ENCODE measurements at regions not wholly inside any gene's neighbourhood (a gene's known extent, or its start where the extent isn't known, plus 50 kb on each side); places are given as distances from the start of the nearest gene placed in this dataset.
"Not testable (repeated sequence)": the region's sequence is repeated elsewhere in the genome, so short reads cannot be mapped to it uniquely, and the experiment has no call there.

- no peaks in the 10 kb centered on the region for H3K27me3 ChIP-seq (ENCODE audit: control insufficient read depth in 2 of 2, insufficient read depth in 2 of 2, low read length in 2 of 2)
- no peaks in the 10 kb centered on the region for H3K4me1 ChIP-seq (ENCODE audit: control insufficient read depth in 2 of 2, insufficient read depth in 2 of 2, low read length in 2 of 2)
- Mint-ChIP-seq H3K36me3 (peaks cover 0 to 5% (median 4%) of the 10 kb centered on the region in 5 donors), H3K4me1 (peaks cover 5 to 11% (median 8%) of the 10 kb centered on the region in 7 donors), H3K27me3 (peaks cover 0 to 4% (median 0%) of the 10 kb centered on the region in 5 donors), H3K4me3 (no peak overlapping the region), H3K27ac (no peak overlapping the region), H3K9me3 (peaks cover 0 to 15% (median 5%) of the 10 kb centered on the region in 11 donors)
- no peaks in the 10 kb centered on the region for H3K36me3 ChIP-seq (ENCODE audit: control insufficient read depth in 2 of 3, insufficient read depth in 3 of 3, low read length in 3 of 3)
- ChIA-PET CTCF (no interaction called here), POLR2A (no interaction called here)
- H3K9me3 ChIP-seq (ENCODE audit: control insufficient read depth in 2 of 3, low read length in 3 of 3), result peaks cover 0 to 3% (median 0%) of the 10 kb centered on the region in 3 experiments
- no peak for DNase-seq
- H3K27ac ChIP-seq (ENCODE audit: low read depth, low read length), result no peak overlapping the region
- no peak for ATAC-seq
- H3K4me3 ChIP-seq (ENCODE audit: low read length), result no peak overlapping the region
- intact Hi-C loops (cut with micrococcal nuclease), result no loop called here
Observed at GRCh38 chr5:110001648-110002047, 311.9 kb downstream of the MAN2A1 start.

GRCh38 chr5:110002652-110003051 is 312.9 kb downstream of the MAN2A1 start:
- H3K27ac ChIP-seq (ENCODE audit: low read depth, low read length), result no peak overlapping the region
- Mint-ChIP-seq H3K36me3 (peaks cover 0 to 5% (median 4%) of the 10 kb centered on the region in 5 donors), H3K27me3 (peaks cover 0 to 4% (median 0%) of the 10 kb centered on the region in 5 donors), H3K27ac (no peak overlapping the region), H3K4me3 (no peak overlapping the region), H3K4me1 (peaks cover 5 to 11% (median 8%) of the 10 kb centered on the region in 7 donors), H3K9me3 (peaks cover 0 to 13% (median 5%) of the 10 kb centered on the region in 11 donors)
- ChIA-PET CTCF (no interaction called here), POLR2A (no interaction called here)
- no peaks in the 10 kb centered on the region for H3K4me1 ChIP-seq (ENCODE audit: control insufficient read depth in 2 of 2, insufficient read depth in 2 of 2, low read length in 2 of 2)
- no peaks in the 10 kb centered on the region for H3K36me3 ChIP-seq (ENCODE audit: control insufficient read depth in 2 of 3, insufficient read depth in 3 of 3, low read length in 3 of 3)
- H3K9me3 ChIP-seq (ENCODE audit: control insufficient read depth in 2 of 3, low read length in 3 of 3), result peaks cover 0 to 3% (median 0%) of the 10 kb centered on the region in 3 experiments
- DNase-seq (no peak), ATAC-seq (no peak)
- intact Hi-C loops (cut with micrococcal nuclease), result no loop called here
- no peaks in the 10 kb centered on the region for H3K27me3 ChIP-seq (ENCODE audit: control insufficient read depth in 2 of 2, insufficient read depth in 2 of 2, low read length in 2 of 2)
- H3K4me3 ChIP-seq (ENCODE audit: low read length), result no peak overlapping the region

- POLR2A ChIA-PET; H3K27me3 ChIP-seq (ENCODE audit: control insufficient read depth in 2 of 2, insufficient read depth in 2 of 2, low read length in 2 of 2); H3K4me3 ChIP-seq (ENCODE audit: low read length); CTCF ChIA-PET; H3K36me3 ChIP-seq (ENCODE audit: control insufficient read depth in 2 of 3, insufficient read depth in 3 of 3, low read length in 3 of 3); H3K27me3 Mint-ChIP-seq; H3K4me3 Mint-ChIP-seq; H3K4me1 ChIP-seq (ENCODE audit: control insufficient read depth in 2 of 2, insufficient read depth in 2 of 2, low read length in 2 of 2); intact Hi-C loops (cut with micrococcal nuclease); ATAC-seq; H3K4me1 Mint-ChIP-seq; DNase-seq; H3K9me3 ChIP-seq (ENCODE audit: control insufficient read depth in 2 of 3, low read length in 3 of 3); H3K27ac Mint-ChIP-seq; H3K36me3 Mint-ChIP-seq; H3K27ac ChIP-seq (ENCODE audit: low read depth, low read length): not testable (repeated sequence)
- peaks cover 0 to 13% (median 2%) of the 10 kb centered on the region in 11 donors for H3K9me3 Mint-ChIP-seq
Observed at GRCh38 chr5:110005907-110006562, 316.3 kb downstream of the MAN2A1 start.

GRCh38 chr5:110007101-110007500 is 317.4 kb downstream of the MAN2A1 start:
- Histone ChIP-seq H3K27me3 (ENCODE audit: control insufficient read depth in 2 of 2, insufficient read depth in 2 of 2, low read length in 2 of 2) (no peaks in the 10 kb centered on the region), H3K36me3 (ENCODE audit: control insufficient read depth in 2 of 3, insufficient read depth in 3 of 3, low read length in 3 of 3) (no peaks in the 10 kb centered on the region), H3K9me3 (ENCODE audit: control insufficient read depth in 2 of 3, low read length in 3 of 3) (no peaks in the 10 kb centered on the region), H3K4me3 (ENCODE audit: low read length) (no peak overlapping the region), H3K4me1 (ENCODE audit: control insufficient read depth in 2 of 2, insufficient read depth in 2 of 2, low read length in 2 of 2) (no peaks in the 10 kb centered on the region), H3K27ac (ENCODE audit: low read depth, low read length) (no peak overlapping the region)
- ChIA-PET CTCF (interaction anchor here (0.6 kb wide), 1 partner anchor 27 kb away, joined by 3 read pairs; no protein-coding TSS in a partner anchor), POLR2A (no interaction called here)
- Mint-ChIP-seq H3K4me1 (no peaks in the 10 kb centered on the region), H3K9me3 (peaks cover 0 to 13% (median 2%) of the 10 kb centered on the region in 11 donors), H3K36me3 (peaks cover 0 to 4% (median 0%) of the 10 kb centered on the region in 5 donors), H3K4me3 (no peak overlapping the region), H3K27ac (no peak overlapping the region), H3K27me3 (no peaks in the 10 kb centered on the region)
- DNase-seq, result no peak
- ATAC-seq, result no peak
- intact Hi-C loops (cut with micrococcal nuclease), result no loop called here

- H3K36me3 ChIP-seq (ENCODE audit: control insufficient read depth in 2 of 3, insufficient read depth in 3 of 3, low read length in 3 of 3), result no peaks in the 10 kb centered on the region
- Mint-ChIP-seq H3K36me3 (peaks cover 0 to 6% (median 4%) of the 10 kb centered on the region in 5 donors), H3K4me1 (no peaks in the 10 kb centered on the region), H3K9me3 (peaks cover 0 to 13% (median 3%) of the 10 kb centered on the region in 11 donors), H3K27me3 (peaks cover 0 to 4% (median 0%) of the 10 kb centered on the region in 5 donors), H3K4me3 (no peak overlapping the region), H3K27ac (no peak overlapping the region)
- no peaks in the 10 kb centered on the region for H3K9me3 ChIP-seq (ENCODE audit: control insufficient read depth in 2 of 3, low read length in 3 of 3)
- no peaks in the 10 kb centered on the region for H3K27me3 ChIP-seq (ENCODE audit: control insufficient read depth in 2 of 2, insufficient read depth in 2 of 2, low read length in 2 of 2)
- no peaks in the 10 kb centered on the region for H3K4me1 ChIP-seq (ENCODE audit: control insufficient read depth in 2 of 2, insufficient read depth in 2 of 2, low read length in 2 of 2)
- intact Hi-C loops (cut with micrococcal nuclease), result no loop called here
- ATAC-seq (no peak), DNase-seq (no peak)
- H3K4me3 ChIP-seq (ENCODE audit: low read length), result no peak overlapping the region
- CTCF ChIA-PET, result no interaction called here
- POLR2A ChIA-PET, result no interaction called here
- no peak overlapping the region for H3K27ac ChIP-seq (ENCODE audit: low read depth, low read length)
Observed at GRCh38 chr5:110008131-110008530, 318.4 kb downstream of the MAN2A1 start.

- Histone ChIP-seq H3K9me3 (ENCODE audit: control insufficient read depth in 2 of 3, low read length in 3 of 3) (no peaks in the 10 kb centered on the region), H3K27ac (ENCODE audit: low read depth, low read length) (no peak overlapping the region), H3K4me1 (ENCODE audit: control insufficient read depth in 2 of 2, insufficient read depth in 2 of 2, low read length in 2 of 2) (no peaks in the 10 kb centered on the region), H3K27me3 (ENCODE audit: control insufficient read depth in 2 of 2, insufficient read depth in 2 of 2, low read length in 2 of 2) (no peaks in the 10 kb centered on the region), H3K4me3 (ENCODE audit: low read length) (no peak overlapping the region), H3K36me3 (ENCODE audit: control insufficient read depth in 2 of 3, insufficient read depth in 3 of 3, low read length in 3 of 3) (no peaks in the 10 kb centered on the region)
- peaks cover 0 to 11% (median 0%) of the 10 kb centered on the region in 5 donors for H3K27me3 Mint-ChIP-seq
- H3K36me3 Mint-ChIP-seq, result peaks cover 0 to 13% (median 7%) of the 10 kb centered on the region in 5 donors
- no peak overlapping the region for H3K27ac Mint-ChIP-seq
- DNase-seq (no peak), ATAC-seq (no peak)
- ChIA-PET POLR2A (interaction anchor here (0.6 kb wide), 1 partner anchor 106 kb away, joined by 3 read pairs; no protein-coding TSS in a partner anchor), CTCF (interaction anchor here (0.7 kb wide), 1 partner anchor 80 kb away, joined by 3 read pairs; no protein-coding TSS in a partner anchor)
- H3K4me1 Mint-ChIP-seq, result no peaks in the 10 kb centered on the region
- no peak overlapping the region for H3K4me3 Mint-ChIP-seq
- intact Hi-C loops (cut with micrococcal nuclease), result no loop called here
- peaks cover 0 to 6% (median 0%) of the 10 kb centered on the region in 11 donors for H3K9me3 Mint-ChIP-seq
Observed at GRCh38 chr5:110012145-110012544, 322.4 kb downstream of the MAN2A1 start.

GRCh38 chr5:110013017-110013416 is 323.3 kb downstream of the MAN2A1 start:
- ATAC-seq, result no peak
- intact Hi-C loops (cut with micrococcal nuclease), result no loop called here
- no peak overlapping the region for H3K4me3 Mint-ChIP-seq
- peaks cover 0 to 11% (median 0%) of the 10 kb centered on the region in 5 donors for H3K27me3 Mint-ChIP-seq
- no peak overlapping the region for H3K27ac ChIP-seq (ENCODE audit: low read depth, low read length)
- no peaks in the 10 kb centered on the region for H3K36me3 ChIP-seq (ENCODE audit: control insufficient read depth in 2 of 3, insufficient read depth in 3 of 3, low read length in 3 of 3)
- POLR2A ChIA-PET, result no interaction called here
- DNase-seq, result no peak
- H3K27ac Mint-ChIP-seq, result peak overlapping the region in 1 of 9 donors; percentile 3
- H3K4me1 ChIP-seq (ENCODE audit: control insufficient read depth in 2 of 2, insufficient read depth in 2 of 2, low read length in 2 of 2), result no peaks in the 10 kb centered on the region
- peaks cover 0 to 6% (median 0%) of the 10 kb centered on the region in 11 donors for H3K9me3 Mint-ChIP-seq
- peaks cover 0 to 13% (median 7%) of the 10 kb centered on the region in 5 donors for H3K36me3 Mint-ChIP-seq
- H3K4me1 Mint-ChIP-seq, result no peaks in the 10 kb centered on the region
- H3K27me3 ChIP-seq (ENCODE audit: control insufficient read depth in 2 of 2, insufficient read depth in 2 of 2, low read length in 2 of 2), result no peaks in the 10 kb centered on the region
- H3K9me3 ChIP-seq (ENCODE audit: control insufficient read depth in 2 of 3, low read length in 3 of 3), result no peaks in the 10 kb centered on the region
- CTCF ChIA-PET, result no interaction called here
- no peak overlapping the region for H3K4me3 ChIP-seq (ENCODE audit: low read length)
